Ishikawa (cell line): ENCODE measurements at regions not wholly inside any gene's neighbourhood (a gene's known extent, or its start where the extent isn't known, plus 50 kb on each side); places are given as distances from the start of the nearest gene placed in this dataset.

Source experiments
- CEBPB ChIP-seq: IDR thresholded peaks from 2 replicates; pipeline ENCODE4 v1.6.1; 2012
- CREB1 ChIP-seq: IDR thresholded peaks from 2 replicates; pipeline ENCODE4 v1.6.1; 2012; ENCODE audit warnings: low read depth
- EGR1 ChIP-seq: IDR thresholded peaks from 2 replicates; pipeline ENCODE4 v1.6.1; 2012
- EP300 ChIP-seq: IDR thresholded peaks from 2 replicates; pipeline ENCODE4 v1.6.1; 2012; ENCODE audit warnings: borderline replicate concordance
- FOXM1 ChIP-seq: IDR thresholded peaks from 2 replicates; pipeline ENCODE4 v1.6.1; 2012; ENCODE audit warnings: low read depth, borderline replicate concordance
- NFIC ChIP-seq: IDR thresholded peaks from 2 replicates; pipeline ENCODE4 v1.6.1; 2012
- RAD21 ChIP-seq: IDR thresholded peaks from 2 replicates; pipeline ENCODE4 v1.6.1; 2012; ENCODE audit warnings: low read depth
- TAF1 ChIP-seq: IDR thresholded peaks from 2 replicates; pipeline ENCODE4 v1.6.1; 2012; ENCODE audit warnings: low read depth, mild to moderate bottlenecking
- TCF12 ChIP-seq: IDR thresholded peaks from 2 replicates; pipeline ENCODE4 v1.6.1; 2012; ENCODE audit warnings: low read depth
- TEAD4 ChIP-seq: IDR thresholded peaks from 2 replicates; pipeline ENCODE4 v1.6.1; 2012
- YY1 ChIP-seq: IDR thresholded peaks from 2 replicates; pipeline ENCODE4 v1.6.1; 2012; ENCODE audit warnings: low read depth
- ZBTB7A ChIP-seq: IDR thresholded peaks from 2 replicates; pipeline ENCODE4 v1.6.1; 2012; ENCODE audit warnings: low read depth
- TF ChIP-seq, protein P1 (sequence below): IDR thresholded peaks from 2 replicates; pipeline ENCODE4 v1.6.1; 2012
- TF ChIP-seq, protein P2 (sequence below): IDR thresholded peaks from 2 replicates; pipeline ENCODE4 v1.6.1; 2012
- TF ChIP-seq, protein P3 (sequence below): IDR thresholded peaks from 2 replicates; pipeline ENCODE4 v1.6.1; 2012; ENCODE audit warnings: low read depth, mild to moderate bottlenecking

DNA sequence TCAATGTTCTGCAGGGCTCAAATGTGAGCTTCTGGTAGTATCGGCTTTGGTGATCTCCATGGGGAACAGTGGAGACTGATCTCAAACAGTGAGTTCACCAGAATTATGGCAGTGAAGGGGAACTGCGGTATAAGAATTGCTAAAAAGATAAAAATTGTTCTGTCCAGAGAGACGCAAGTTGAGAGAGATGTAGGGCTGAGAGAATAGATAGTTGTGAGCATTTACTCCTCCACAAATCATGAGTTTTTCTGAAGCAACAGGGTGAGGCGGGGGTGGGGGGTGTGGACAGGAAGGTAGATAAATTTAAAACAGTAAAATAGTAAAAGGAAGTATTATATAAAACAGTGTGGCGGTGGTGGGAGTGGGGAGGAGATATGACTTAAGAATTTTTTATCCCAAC lies 98.6 kb upstream of the NEDD9 start:
- no peak for TF ChIP-seq YY1

DNA sequence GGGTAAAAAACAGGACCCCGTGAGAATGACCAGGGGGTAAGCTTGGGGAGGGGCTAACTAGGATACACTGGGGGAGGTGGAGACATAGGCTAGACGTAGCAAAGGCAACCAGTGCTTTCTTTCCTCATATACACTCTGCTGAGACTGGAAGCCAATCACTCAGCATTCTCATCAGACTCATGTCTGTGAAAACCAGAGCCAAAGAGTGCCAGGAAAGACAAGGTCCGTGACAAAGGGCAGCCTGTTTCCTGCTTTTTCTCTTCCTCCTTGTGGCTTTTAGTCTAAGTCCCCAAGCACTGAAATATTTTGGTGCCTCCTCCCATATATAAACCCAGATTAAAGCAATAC lies 97.9 kb upstream of the NEDD9 start:
- TF ChIP-seq TAF1: no peak
- TF ChIP-seq, protein P1, sequence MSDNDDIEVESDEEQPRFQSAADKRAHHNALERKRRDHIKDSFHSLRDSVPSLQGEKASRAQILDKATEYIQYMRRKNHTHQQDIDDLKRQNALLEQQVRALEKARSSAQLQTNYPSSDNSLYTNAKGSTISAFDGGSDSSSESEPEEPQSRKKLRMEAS: no peak
- no peak for TF ChIP-seq CEBPB
- TF ChIP-seq CREB1: no peak
- TF ChIP-seq ZBTB7A: no peak
- no peak for TF ChIP-seq TCF12
- TF ChIP-seq, protein P2, sequence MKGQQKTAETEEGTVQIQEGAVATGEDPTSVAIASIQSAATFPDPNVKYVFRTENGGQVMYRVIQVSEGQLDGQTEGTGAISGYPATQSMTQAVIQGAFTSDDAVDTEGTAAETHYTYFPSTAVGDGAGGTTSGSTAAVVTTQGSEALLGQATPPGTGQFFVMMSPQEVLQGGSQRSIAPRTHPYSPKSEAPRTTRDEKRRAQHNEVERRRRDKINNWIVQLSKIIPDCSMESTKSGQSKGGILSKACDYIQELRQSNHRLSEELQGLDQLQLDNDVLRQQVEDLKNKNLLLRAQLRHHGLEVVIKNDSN: no peak
- TF ChIP-seq YY1: no peak
- TF ChIP-seq RAD21: no peak
- TF ChIP-seq TEAD4: no peak
- no peak for TF ChIP-seq EGR1
- no peak for TF ChIP-seq NFIC
- TF ChIP-seq, protein P3, sequence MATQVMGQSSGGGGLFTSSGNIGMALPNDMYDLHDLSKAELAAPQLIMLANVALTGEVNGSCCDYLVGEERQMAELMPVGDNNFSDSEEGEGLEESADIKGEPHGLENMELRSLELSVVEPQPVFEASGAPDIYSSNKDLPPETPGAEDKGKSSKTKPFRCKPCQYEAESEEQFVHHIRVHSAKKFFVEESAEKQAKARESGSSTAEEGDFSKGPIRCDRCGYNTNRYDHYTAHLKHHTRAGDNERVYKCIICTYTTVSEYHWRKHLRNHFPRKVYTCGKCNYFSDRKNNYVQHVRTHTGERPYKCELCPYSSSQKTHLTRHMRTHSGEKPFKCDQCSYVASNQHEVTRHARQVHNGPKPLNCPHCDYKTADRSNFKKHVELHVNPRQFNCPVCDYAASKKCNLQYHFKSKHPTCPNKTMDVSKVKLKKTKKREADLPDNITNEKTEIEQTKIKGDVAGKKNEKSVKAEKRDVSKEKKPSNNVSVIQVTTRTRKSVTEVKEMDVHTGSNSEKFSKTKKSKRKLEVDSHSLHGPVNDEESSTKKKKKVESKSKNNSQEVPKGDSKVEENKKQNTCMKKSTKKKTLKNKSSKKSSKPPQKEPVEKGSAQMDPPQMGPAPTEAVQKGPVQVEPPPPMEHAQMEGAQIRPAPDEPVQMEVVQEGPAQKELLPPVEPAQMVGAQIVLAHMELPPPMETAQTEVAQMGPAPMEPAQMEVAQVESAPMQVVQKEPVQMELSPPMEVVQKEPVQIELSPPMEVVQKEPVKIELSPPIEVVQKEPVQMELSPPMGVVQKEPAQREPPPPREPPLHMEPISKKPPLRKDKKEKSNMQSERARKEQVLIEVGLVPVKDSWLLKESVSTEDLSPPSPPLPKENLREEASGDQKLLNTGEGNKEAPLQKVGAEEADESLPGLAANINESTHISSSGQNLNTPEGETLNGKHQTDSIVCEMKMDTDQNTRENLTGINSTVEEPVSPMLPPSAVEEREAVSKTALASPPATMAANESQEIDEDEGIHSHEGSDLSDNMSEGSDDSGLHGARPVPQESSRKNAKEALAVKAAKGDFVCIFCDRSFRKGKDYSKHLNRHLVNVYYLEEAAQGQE: no peak

DNA sequence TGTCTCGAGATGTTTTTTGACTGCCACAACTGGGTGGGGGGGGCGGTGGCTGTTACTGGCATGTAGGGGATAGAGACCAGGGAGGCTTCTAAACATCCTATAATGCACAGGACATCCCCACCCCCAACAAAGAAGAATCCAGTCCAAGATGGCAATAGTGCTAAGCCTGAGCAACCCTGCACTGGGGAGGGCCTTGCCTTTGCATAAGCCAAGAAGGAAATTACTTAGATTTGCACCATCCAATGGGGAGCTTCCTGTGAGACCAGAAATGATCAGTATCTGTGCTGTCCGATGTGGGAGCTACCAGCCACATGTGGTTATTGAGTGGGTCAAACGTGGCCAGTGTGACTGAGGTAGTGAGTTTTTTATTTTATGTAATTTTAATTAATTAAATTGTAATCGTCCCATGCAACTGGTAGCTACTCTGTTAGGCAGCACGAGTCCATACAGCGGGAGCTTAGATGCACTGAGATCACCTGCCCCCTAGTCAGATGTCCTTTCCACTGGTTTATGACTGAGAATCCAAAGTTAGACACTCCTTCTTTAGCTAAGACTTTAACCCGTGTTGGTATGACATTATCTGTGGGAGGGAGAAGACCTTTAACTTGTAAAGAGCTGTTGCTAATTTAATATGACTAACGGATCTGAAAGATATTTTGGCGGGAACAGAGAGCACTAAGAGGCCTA lies 97.4 kb upstream of the NEDD9 start:
- TF ChIP-seq TCF12 (no peak), CEBPB (no peak), YY1 (no peak), TEAD4 (no peak), EP300 (no peak), CREB1 (no peak), TAF1 (no peak), ZBTB7A (no peak), EGR1 (no peak), NFIC (no peak)
- TF ChIP-seq, protein P2: no peak

DNA sequence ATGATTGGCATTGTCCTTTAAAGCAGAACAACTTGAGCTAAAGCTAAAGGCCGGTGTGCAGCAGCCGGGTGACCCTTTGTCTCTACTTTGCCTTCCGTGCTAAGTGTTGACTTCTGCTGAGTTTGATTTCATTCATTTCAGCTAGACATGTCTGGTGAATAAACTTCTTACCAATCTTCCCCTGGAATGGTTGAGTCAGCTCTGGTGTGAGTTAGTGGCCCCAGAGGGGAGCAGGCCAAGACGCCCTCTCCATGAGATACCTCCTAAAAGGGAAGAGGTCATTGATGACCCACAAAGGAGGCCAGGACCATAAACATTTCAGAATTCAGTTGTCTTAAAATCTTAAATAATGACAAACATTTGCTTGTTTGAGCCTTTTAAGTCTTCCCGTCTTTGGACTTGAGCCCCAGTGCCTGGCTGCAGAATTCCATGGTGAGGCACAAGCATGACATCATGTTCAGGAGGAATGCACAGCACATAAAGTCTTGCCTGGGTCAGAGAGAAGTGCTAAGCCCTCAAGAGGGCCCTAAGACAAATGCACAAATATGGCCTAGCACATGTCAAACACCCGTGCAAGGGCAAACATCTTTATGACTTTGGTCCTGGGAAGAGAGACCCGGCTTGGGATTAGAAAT lies 96.3 kb upstream of the NEDD9 start:
- TF ChIP-seq NFIC (no peak), ZBTB7A (no peak), CEBPB (no peak), TEAD4 (no peak), RAD21 (no peak), TAF1 (no peak), TCF12 (no peak), EP300 (no peak), FOXM1 (no peak), YY1 (no peak), EGR1 (no peak), CREB1 (no peak)
- TF ChIP-seq, protein P3: no peak
- TF ChIP-seq, protein P2: no peak
- TF ChIP-seq, protein P1: no peak

DNA sequence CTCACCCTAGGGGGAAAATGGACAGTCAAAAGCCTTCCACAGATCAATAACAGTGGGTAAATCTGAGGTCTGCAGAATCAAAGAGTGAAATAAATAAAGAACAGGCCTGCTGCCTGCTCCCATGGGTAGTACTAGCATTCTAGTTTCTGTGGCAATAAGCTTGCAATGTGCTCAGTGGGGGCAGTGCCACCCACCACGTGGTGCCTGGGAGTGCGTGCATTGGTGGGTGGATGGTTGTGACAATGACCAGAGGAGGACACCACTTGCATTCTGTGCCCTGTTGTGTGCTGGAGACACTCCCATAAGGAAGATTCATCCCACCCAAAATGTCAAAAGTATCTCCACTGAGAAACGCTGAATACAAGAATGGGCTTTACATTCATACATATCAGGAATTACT lies 95.5 kb upstream of the NEDD9 start:
- TF ChIP-seq EGR1: no peak
- no peak for TF ChIP-seq CREB1
- no peak for TF ChIP-seq NFIC
- no peak for TF ChIP-seq TCF12
- TF ChIP-seq RAD21: no peak
- TF ChIP-seq TEAD4: no peak
- TF ChIP-seq, protein P3: no peak
- TF ChIP-seq ZBTB7A: no peak
- TF ChIP-seq, protein P1: no peak
- no peak for TF ChIP-seq EP300
- no peak for TF ChIP-seq YY1
- no peak for TF ChIP-seq FOXM1
- no peak for TF ChIP-seq TAF1
- TF ChIP-seq, protein P2: no peak
- TF ChIP-seq CEBPB: no peak
